Ishikawa (cell line): ENCODE measurements at regions not wholly inside any gene's neighbourhood (a gene's known extent, or its start where the extent isn't known, plus 50 kb on each side); places are given as distances from the start of the nearest gene placed in this dataset.

ENCODE experiments used
- CEBPB ChIP-seq: IDR thresholded peaks from 2 replicates; pipeline ENCODE4 v1.6.1; 2012
- CREB1 ChIP-seq: IDR thresholded peaks from 2 replicates; pipeline ENCODE4 v1.6.1; 2012; ENCODE audit warnings: low read depth
- EGR1 ChIP-seq: IDR thresholded peaks from 2 replicates; pipeline ENCODE4 v1.6.1; 2012
- EP300 ChIP-seq: IDR thresholded peaks from 2 replicates; pipeline ENCODE4 v1.6.1; 2012; ENCODE audit warnings: borderline replicate concordance
- MAX ChIP-seq: IDR thresholded peaks from 2 replicates; pipeline ENCODE4 v1.6.1; 2012
- NFIC ChIP-seq: IDR thresholded peaks from 2 replicates; pipeline ENCODE4 v1.6.1; 2012
- RAD21 ChIP-seq: IDR thresholded peaks from 2 replicates; pipeline ENCODE4 v1.6.1; 2012; ENCODE audit warnings: low read depth
- TAF1 ChIP-seq: IDR thresholded peaks from 2 replicates; pipeline ENCODE4 v1.6.1; 2012; ENCODE audit warnings: low read depth, mild to moderate bottlenecking
- TCF12 ChIP-seq: IDR thresholded peaks from 2 replicates; pipeline ENCODE4 v1.6.1; 2012; ENCODE audit warnings: low read depth
- USF1 ChIP-seq: IDR thresholded peaks from 2 replicates; pipeline ENCODE4 v1.6.1; 2012
- YY1 ChIP-seq: IDR thresholded peaks from 2 replicates; pipeline ENCODE4 v1.6.1; 2012; ENCODE audit warnings: low read depth
- ZBTB7A ChIP-seq: IDR thresholded peaks from 2 replicates; pipeline ENCODE4 v1.6.1; 2012; ENCODE audit warnings: low read depth
- TF ChIP-seq, protein P1 (sequence below): IDR thresholded peaks from 2 replicates; pipeline ENCODE4 v1.6.1; 2012; ENCODE audit warnings: low read depth, mild to moderate bottlenecking

DNA sequence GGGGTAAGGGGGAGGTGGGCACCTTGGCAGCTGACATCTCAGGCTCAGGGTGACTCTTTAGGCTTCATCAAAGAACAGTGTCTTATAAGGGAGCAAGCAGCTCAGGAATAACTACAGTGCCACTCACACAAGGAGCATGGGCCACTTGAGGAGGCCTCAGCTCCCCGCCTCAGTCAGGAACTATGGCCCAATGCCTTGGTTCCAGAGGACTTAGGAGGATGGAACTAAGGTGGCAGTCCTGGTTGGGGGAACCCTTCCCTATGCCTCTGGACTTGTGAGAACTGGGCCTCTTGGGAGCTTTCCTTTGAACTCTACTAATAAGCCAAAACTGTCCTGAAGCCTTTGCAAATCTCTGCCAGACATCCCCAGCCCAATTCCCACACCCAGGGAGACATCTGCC, 160.6 kb downstream of the EFNB1 start:
- TF ChIP-seq CEBPB (no peak), EP300 (no peak), NFIC (no peak), ZBTB7A (no peak), MAX (no peak), EGR1 (no peak), CREB1 (no peak), USF1 (no peak), RAD21 (no peak), YY1 (no peak), TAF1 (no peak), TCF12 (no peak)
- TF ChIP-seq, protein P1, sequence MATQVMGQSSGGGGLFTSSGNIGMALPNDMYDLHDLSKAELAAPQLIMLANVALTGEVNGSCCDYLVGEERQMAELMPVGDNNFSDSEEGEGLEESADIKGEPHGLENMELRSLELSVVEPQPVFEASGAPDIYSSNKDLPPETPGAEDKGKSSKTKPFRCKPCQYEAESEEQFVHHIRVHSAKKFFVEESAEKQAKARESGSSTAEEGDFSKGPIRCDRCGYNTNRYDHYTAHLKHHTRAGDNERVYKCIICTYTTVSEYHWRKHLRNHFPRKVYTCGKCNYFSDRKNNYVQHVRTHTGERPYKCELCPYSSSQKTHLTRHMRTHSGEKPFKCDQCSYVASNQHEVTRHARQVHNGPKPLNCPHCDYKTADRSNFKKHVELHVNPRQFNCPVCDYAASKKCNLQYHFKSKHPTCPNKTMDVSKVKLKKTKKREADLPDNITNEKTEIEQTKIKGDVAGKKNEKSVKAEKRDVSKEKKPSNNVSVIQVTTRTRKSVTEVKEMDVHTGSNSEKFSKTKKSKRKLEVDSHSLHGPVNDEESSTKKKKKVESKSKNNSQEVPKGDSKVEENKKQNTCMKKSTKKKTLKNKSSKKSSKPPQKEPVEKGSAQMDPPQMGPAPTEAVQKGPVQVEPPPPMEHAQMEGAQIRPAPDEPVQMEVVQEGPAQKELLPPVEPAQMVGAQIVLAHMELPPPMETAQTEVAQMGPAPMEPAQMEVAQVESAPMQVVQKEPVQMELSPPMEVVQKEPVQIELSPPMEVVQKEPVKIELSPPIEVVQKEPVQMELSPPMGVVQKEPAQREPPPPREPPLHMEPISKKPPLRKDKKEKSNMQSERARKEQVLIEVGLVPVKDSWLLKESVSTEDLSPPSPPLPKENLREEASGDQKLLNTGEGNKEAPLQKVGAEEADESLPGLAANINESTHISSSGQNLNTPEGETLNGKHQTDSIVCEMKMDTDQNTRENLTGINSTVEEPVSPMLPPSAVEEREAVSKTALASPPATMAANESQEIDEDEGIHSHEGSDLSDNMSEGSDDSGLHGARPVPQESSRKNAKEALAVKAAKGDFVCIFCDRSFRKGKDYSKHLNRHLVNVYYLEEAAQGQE, result no peak
